ENCODE measurements at regions not wholly inside any gene's neighbourhood (a gene's known extent, or its start where the extent isn't known, plus 50 kb on each side); places are given as distances from the start of the nearest gene placed in this dataset.
A peak's percentile ranks its signal among the peaks of the same experiment; 100 is the strongest.
"Not testable (repeated sequence)": the region's sequence is repeated elsewhere in the genome, so short reads cannot be mapped to it uniquely, and the experiment has no call there.

DNA sequence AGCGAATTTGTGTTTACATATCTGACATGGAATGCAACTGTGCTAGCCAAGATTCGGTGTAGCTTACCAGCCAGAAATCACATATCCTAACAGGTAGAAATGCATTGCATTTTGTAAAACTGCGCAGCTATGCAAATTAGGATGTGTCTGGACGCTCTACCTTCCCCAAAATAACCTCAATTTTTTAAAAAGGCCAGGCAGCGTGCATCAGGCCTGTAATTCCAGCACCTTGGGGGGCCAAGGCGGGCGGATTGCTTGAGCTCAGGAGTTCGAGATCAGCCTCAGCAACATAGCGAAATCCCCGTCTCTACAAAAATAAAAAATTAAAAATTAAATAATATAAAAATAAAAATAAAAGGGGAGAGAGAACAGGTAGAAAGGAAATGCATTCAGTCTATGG lies 305.0 kb downstream of the TYW1 start:
- TF ChIP-seq EZH2 (IDR thresholded peaks at IDR 0.05) (no peak), POLR2AphosphoS5 (IDR thresholded peaks at IDR 0.05; ENCODE audit: borderline replicate concordance, low read depth, low read length) (no peak)
- H3K4me3 ChIP-seq, result peak overlapping the region; percentile 98
- peak overlapping the region; percentile 92 for H3K9ac ChIP-seq (ENCODE audit: insufficient read length)
- DNase-seq (ENCODE audit: low read depth, low spot score), result no peak
- H3K27ac ChIP-seq, result no peak overlapping the region; the same call in 1 of the 2 replicates
- H3K36me3 ChIP-seq (ENCODE audit: insufficient read depth, low read length), result no peaks in the 10 kb centered on the region; the same call in 1 of the 2 replicates
- no peaks in the 10 kb centered on the region for H3K9me3 ChIP-seq (ENCODE audit: low read depth, low read length)

- Histone ChIP-seq H3K9ac (ENCODE audit: insufficient read length) (peak overlapping the region; percentile 92), H3K36me3 (ENCODE audit: insufficient read depth, low read length) (no peaks in the 10 kb centered on the region; the same call in 1 of the 2 replicates), H3K9me3 (ENCODE audit: low read depth, low read length) (no peaks in the 10 kb centered on the region), H3K4me3 (peak overlapping the region; percentile 98), H3K27ac (peak overlapping the region; percentile 67; the same call in 1 of the 2 replicates)
- TF ChIP-seq FOXP2 (optimal IDR thresholded peaks at IDR 0.05; ENCODE audit: control extremely low read depth, extremely low read length, insufficient read depth) (no peak), POLR2AphosphoS5 (IDR thresholded peaks at IDR 0.05; ENCODE audit: borderline replicate concordance, low read depth, low read length) (peak; percentile 87)
- DNase-seq (ENCODE audit: low read depth, low spot score), result peak; percentile 90
These were observed 305.7 kb downstream of the TYW1 start for GRCh38 chr7:67302113-67303039.

DNA sequence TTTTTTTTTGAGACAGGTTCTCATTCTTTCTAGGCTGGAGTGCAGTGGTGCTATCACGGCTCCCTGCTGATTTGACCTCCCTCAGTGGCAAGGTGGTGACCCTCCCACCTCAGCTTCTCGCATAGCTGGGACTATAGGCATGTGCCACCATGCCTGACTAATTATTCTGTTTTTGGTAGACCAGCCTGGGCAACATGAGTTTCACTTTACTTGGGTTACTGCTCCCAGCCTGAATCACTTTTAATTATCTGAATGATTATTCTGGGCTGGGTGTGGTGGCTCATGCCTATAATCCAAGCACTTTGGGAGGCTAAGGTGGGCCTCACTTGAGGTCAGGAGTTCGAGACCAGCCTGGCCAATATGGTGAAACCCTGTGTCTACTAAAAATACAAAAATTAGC lies 308.2 kb downstream of the TYW1 start:
- not testable (repeated sequence) for DNase-seq (ENCODE audit: low read depth, low spot score); H3K9ac ChIP-seq (ENCODE audit: insufficient read length); H3K4me3 ChIP-seq; H3K27ac ChIP-seq; H3K9me3 ChIP-seq (ENCODE audit: low read depth, low read length)
- H3K36me3 ChIP-seq (ENCODE audit: insufficient read depth, low read length), result peaks cover 15% of the 10 kb centered on the region; the same call in 1 of the 2 replicates

DNA sequence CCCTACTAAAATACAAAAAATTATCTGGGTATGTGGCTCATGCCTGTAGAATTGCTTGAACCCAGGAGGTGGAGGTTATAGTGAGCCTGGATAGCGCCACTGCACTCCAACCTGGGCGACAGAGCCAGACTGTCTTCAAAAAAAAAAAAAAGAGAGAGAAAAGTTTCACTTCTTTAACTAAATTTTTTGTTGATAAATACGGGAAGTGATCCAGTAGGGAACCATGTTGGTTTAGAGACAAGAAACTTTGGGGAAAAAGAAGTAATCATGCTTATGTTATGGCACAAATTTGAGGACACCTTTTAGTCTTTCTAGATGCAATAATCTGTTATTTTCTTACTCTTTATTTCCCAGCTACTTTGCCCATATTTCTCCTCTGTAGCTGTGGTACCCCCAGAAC lies 309.7 kb downstream of the TYW1 start:
- Histone ChIP-seq H3K9ac (ENCODE audit: insufficient read length) (no peak overlapping the region), H3K27ac (no peak overlapping the region), H3K4me3 (no peak overlapping the region), H3K9me3 (ENCODE audit: low read depth, low read length) (no peaks in the 10 kb centered on the region), H3K36me3 (ENCODE audit: insufficient read depth, low read length) (peaks cover 30% of the 10 kb centered on the region)
- DNase-seq (ENCODE audit: low read depth, low spot score), result no peak
- TF ChIP-seq EZH2 (IDR thresholded peaks at IDR 0.05) (no peak), POLR2AphosphoS5 (IDR thresholded peaks at IDR 0.05; ENCODE audit: borderline replicate concordance, low read depth, low read length) (no peak), FOXP2 (optimal IDR thresholded peaks at IDR 0.05; ENCODE audit: control extremely low read depth, extremely low read length, insufficient read depth) (no peak)

GRCh38 chr7:67309764-67310549 lies 313.3 kb downstream of the TYW1 start:
- Histone ChIP-seq H3K9ac (ENCODE audit: insufficient read length) (no peak overlapping the region), H3K36me3 (ENCODE audit: insufficient read depth, low read length) (peaks cover 53% of the 10 kb centered on the region)

GRCh38 chr7:67311901-67312300 lies 315.3 kb downstream of the TYW1 start:
- H3K4me3 ChIP-seq, result no peak overlapping the region
- no peaks in the 10 kb centered on the region for H3K9me3 ChIP-seq (ENCODE audit: low read depth, low read length)
- TF ChIP-seq POLR2AphosphoS5 (IDR thresholded peaks at IDR 0.05; ENCODE audit: borderline replicate concordance, low read depth, low read length), result no peak
- TF ChIP-seq FOXP2 (optimal IDR thresholded peaks at IDR 0.05; ENCODE audit: control extremely low read depth, extremely low read length, insufficient read depth), result no peak
- TF ChIP-seq EZH2 (IDR thresholded peaks at IDR 0.05), result no peak
- peaks cover 53% of the 10 kb centered on the region for H3K36me3 ChIP-seq (ENCODE audit: insufficient read depth, low read length)
- H3K27ac ChIP-seq, result no peak overlapping the region
- H3K9ac ChIP-seq (ENCODE audit: insufficient read length), result no peak overlapping the region
- DNase-seq (ENCODE audit: low read depth, low spot score), result no peak

More at GRCh38 chr7:67309764-67310549, 313.3 kb downstream of the TYW1 start:
- no peak for TF ChIP-seq POLR2AphosphoS5 (IDR thresholded peaks at IDR 0.05; ENCODE audit: borderline replicate concordance, low read depth, low read length)
- TF ChIP-seq FOXP2 (optimal IDR thresholded peaks at IDR 0.05; ENCODE audit: control extremely low read depth, extremely low read length, insufficient read depth), result no peak
- TF ChIP-seq EZH2 (IDR thresholded peaks at IDR 0.05), result no peak
- DNase-seq (ENCODE audit: low read depth, low spot score), result no peak
- Histone ChIP-seq H3K4me3 (no peak overlapping the region), H3K27ac (no peak overlapping the region), H3K9me3 (ENCODE audit: low read depth, low read length) (no peaks in the 10 kb centered on the region)

DNA sequence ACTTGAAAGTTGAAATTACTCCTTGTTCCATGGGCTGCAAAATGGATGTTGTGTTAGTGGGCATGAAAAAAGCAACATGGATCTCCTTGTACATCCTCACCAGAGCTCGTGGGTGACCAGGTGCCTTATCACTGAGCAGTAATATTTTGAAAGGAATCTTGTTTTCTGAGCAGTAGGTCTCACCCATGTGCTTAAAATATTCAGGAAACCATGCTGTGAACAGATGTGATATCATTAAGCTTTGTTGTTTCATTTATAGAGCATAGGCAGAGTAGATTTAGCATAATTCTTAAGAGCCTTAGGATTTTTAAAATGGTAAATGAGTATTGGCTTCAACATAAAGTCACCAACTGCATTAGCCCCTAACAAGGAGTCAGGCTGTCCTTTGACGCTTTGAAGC lies 316.6 kb downstream of the TYW1 start:
- Histone ChIP-seq H3K27ac (no peak overlapping the region), H3K36me3 (ENCODE audit: insufficient read depth, low read length) (peaks cover 51% of the 10 kb centered on the region), H3K4me3 (no peak overlapping the region), H3K9ac (ENCODE audit: insufficient read length) (no peak overlapping the region), H3K9me3 (ENCODE audit: low read depth, low read length) (no peaks in the 10 kb centered on the region)
- no peak for DNase-seq (ENCODE audit: low read depth, low spot score)
- no peak for TF ChIP-seq EZH2 (IDR thresholded peaks at IDR 0.05)

GRCh38 chr7:67316902-67317301 lies 320.3 kb downstream of the TYW1 start:
- H3K4me3 ChIP-seq; H3K9ac ChIP-seq (ENCODE audit: insufficient read length); H3K27ac ChIP-seq; H3K9me3 ChIP-seq (ENCODE audit: low read depth, low read length); DNase-seq (ENCODE audit: low read depth, low spot score): not testable (repeated sequence)
- H3K36me3 ChIP-seq (ENCODE audit: insufficient read depth, low read length), result peaks cover 17% of the 10 kb centered on the region

DNA sequence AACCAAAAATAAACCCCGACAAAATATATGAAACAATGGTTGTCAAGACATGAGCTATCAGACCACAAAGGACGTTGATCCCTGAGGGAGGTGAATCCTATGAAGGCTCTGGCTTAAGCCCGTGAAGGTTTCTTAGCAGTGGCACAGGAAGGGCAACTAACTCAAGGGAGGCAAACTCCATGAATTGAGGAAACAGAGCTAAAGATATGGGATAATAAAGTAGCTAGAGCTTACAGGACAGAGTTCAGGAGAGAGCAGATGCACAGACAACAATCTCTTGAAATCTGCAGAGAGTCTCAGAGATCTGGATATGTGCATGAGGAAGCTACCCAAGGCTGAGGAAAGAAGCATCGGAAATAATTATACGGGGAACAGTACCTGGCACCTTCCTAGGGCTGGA lies 331.6 kb downstream of the TYW1 start:
- H3K36me3 ChIP-seq (ENCODE audit: insufficient read depth, low read length); H3K9me3 ChIP-seq (ENCODE audit: low read depth, low read length); H3K4me3 ChIP-seq; H3K9ac ChIP-seq (ENCODE audit: insufficient read length); DNase-seq (ENCODE audit: low read depth, low spot score); H3K27ac ChIP-seq: not testable (repeated sequence)

DNA sequence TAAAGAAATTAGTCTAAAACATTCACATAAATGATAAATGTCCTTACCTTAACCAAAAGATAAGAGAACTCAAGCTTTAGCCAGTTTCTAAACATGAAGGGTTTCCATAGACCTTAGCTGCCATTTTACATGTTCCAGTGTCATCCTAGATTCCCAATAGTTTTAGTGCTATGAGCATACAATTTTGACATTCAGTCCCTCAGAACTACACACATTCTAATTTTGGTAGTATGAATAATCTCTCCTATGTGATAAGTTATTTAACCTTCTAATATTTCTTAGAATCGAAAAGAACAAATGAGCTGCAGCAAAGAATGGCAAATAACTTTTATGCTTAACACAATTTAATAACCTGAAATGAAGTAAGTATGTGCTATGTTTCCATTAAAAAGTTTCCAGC lies 338.5 kb downstream of the TYW1 start:
- DNase-seq (ENCODE audit: low read depth, low spot score), result not testable (repeated sequence)

DNA sequence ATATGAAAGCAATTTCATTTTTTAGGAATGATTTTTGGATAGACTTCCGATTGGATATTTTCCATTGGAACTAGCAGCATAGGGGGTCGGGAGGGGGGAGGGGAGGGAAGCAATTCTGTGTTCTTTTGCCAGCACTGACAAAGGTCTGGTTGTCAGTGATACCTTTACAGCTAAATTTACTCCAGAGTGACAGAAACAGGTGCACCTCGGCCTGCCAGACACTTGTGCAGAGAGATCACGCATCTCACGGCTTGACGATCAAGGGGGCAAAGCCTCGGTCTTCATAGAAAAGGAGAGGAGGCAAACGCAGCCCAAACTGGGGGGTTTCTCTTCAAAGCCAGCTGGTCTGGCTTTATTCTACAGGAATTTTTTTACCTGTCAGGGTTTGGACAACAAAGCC lies 339.0 kb downstream of the TYW1 start:
- not testable (repeated sequence) for H3K9ac ChIP-seq (ENCODE audit: insufficient read length); H3K36me3 ChIP-seq (ENCODE audit: insufficient read depth, low read length); DNase-seq (ENCODE audit: low read depth, low spot score); H3K4me3 ChIP-seq; H3K9me3 ChIP-seq (ENCODE audit: low read depth, low read length); H3K27ac ChIP-seq

More for the DNA sequence above, 338.5 kb downstream of the TYW1 start:
- H3K9me3 ChIP-seq (ENCODE audit: low read depth, low read length); H3K9ac ChIP-seq (ENCODE audit: insufficient read length); H3K4me3 ChIP-seq; H3K36me3 ChIP-seq (ENCODE audit: insufficient read depth, low read length); H3K27ac ChIP-seq: not testable (repeated sequence)

GRCh38 chr7:67338545-67338944 lies 341.9 kb downstream of the TYW1 start:
- not testable (repeated sequence) for H3K9ac ChIP-seq (ENCODE audit: insufficient read length)

More at GRCh38 chr7:67338545-67338944, 341.9 kb downstream of the TYW1 start:
- not testable (repeated sequence) for H3K36me3 ChIP-seq (ENCODE audit: insufficient read depth, low read length); DNase-seq (ENCODE audit: low read depth, low spot score); H3K9me3 ChIP-seq (ENCODE audit: low read depth, low read length); H3K27ac ChIP-seq; H3K4me3 ChIP-seq
